Globus pallidus (tissue), 1 donor: ENCODE measurements at regions not wholly inside any gene's neighbourhood (a gene's known extent, or its start where the extent isn't known, plus 50 kb on each side); places are given as distances from the start of the nearest gene placed in this dataset.
"Not testable (repeated sequence)": the region's sequence is repeated elsewhere in the genome, so short reads cannot be mapped to it uniquely, and the experiment has no call there.

ENCODE experiments used
- DNase-seq: peaks from one replicate; pipeline ENCODE4 v3.0.0-alpha.2; 2015; ENCODE audit warnings: low spot score

DNA sequence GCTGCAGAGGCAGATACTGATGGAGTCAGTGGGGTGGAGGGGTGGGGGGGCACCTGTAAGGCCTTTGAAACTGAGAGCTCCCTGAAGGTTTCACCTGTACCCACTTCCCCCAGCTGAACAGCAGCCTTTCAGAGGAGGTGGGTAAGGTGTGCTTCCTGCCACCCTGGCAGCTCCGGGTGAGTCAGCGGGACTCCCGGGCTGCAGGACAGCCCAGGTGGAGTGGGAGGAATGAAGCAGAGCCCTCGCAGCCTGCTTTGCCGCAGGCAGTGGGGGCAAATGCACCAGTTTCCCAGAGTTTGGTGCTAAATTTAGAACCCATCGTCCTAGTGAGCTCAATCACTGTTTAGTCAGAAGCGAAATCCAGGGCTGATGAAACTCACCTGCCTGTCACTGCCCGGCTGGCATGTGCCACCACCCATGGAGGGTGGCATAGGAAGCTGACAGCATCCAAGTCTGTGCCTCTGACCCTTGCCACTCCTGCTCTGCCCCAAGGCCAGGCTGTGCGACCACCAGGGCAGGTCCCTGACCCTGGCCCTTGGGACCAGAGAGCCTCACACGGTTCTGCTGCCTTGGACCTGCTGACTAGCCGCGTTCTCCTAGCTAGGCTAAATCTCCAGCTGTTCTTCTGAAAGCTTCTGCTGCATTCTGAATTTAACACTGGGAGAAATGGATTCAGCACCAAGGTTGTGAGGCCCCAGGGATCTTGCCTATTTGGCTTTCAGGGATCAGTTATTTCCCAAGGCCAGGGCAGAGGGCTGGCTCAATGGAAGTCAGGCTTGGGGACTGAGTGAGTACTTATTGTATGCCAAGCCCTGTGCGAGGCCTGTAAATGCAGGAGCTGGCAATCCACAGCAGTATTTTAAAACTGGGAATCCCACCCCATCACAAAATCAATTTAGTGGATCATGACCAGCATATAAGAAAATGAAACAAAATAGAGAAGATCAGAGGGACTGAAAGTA lies 67.3 kb upstream of the RASGRF1 start:
- DNase-seq, result no peak

DNA sequence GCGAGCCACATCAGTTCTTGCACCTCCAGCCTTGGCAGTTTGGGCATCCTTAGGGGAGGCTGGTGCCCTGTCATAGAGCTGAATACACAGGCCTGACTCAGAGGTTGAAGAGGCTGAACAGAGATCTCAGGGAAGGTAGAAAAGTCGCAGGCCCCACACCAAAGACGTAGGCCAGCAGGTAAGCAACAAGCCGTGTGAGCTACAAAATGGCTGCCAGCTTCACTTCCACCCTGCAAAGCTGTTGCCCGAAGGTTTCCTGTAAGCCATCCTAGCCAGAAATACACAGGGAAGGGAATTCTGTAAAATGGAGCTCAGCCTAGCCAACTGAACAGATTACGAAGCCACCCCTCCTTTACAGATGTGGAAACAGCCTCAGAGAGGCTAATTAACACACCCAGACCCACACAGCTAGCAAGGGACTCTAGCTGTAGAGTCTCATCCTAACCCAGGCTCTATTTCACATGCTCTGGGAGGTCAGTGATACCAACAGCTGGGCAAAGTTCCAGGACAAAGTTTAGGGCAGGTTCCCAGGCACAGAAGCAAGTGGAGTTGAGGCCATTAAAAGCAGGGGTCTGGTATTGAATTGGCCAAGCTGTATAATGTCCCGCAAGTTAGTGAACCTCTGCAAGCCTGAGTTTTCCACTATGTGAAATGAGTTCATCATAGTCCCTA lies 66.3 kb upstream of the RASGRF1 start:
- DNase-seq, result no peak

DNA sequence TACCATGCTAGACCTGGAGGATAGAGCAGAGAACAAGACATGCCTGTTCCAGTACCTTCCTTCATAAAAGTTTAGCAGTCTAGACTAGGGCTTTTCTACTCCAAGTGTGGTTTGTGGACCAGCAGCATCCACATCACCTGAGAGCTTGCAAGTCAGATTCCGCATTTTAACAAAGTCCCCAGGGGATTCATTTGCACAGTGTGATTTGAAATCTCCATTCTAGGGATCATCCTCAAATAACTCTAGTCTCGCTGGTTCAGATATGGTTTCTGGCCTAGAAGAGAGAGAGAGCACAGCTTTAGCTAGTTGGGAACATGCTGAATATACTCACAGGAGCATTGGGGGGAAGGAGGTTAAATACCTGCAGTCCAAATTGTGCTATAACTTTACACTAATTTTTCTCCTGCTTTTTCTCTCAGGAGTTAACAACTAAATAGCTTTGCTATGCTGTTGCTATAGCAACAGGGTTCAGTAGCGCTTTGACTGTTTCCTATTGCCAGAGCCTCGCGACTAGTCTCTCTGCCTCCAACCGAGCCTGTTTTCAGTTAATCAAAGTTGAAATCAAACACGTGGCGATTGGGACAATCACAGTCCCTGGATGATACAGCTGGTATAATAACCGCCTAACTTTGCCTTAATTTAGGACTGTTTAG lies 64.0 kb upstream of the RASGRF1 start:
- DNase-seq, result no peak

DNA sequence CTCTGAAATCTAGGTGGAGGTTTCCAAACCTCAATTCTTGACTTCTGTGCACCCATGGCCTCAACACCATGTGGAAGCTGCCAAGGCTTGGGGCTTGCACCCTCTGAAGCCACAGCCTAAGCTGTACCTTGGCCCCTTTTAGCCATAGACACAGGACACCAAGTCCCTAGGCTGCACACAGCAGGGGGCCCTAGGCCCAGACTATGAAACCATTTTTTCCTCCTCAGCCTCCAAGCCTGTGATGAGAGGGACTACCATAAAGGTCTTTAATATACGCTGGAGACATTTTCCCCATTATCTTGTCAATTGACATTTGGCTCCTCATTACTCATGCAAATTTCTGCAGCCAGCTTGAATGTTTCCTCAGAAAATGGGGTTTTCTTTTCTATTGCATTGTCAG lies 53.7 kb upstream of the RASGRF1 start:
- not testable (repeated sequence) for DNase-seq

DNA sequence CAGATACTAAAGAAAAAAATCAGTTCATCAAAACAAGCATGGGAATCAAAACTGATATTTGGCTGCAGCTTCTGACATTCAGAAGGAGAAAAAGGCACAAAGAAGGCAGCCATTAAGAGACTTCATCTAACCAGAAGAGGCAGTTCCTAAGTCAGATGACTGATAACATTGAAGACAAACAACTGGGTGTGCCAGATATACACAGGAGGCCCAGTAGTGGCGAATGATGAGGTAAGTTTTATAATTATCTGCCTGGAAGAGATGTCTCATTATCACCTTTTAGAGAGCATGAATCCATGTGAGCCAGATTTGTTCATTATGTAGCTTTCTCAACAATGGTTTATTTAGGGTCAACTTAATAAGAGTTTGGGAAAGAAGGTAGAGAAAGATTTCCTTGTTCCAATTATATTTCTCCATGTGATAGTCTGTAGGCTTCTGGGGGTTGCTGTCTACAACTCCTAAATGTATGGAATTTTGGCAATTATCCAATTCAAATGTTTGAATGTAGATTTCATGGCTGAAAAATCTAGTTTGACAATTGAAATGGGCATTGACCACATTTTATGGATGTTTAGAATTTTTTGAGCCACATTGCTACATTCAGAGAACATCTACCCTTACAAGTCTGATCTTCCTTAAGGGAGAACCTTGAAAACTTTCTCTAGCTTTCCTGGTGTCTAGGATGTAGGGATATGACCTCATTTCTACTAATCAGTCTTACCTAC lies 50.4 kb upstream of the RASGRF1 start:
- DNase-seq, result no peak
